ENCODE measurements at regions not wholly inside any gene's neighbourhood (a gene's known extent, or its start where the extent isn't known, plus 50 kb on each side); places are given as distances from the start of the nearest gene placed in this dataset.

DNA sequence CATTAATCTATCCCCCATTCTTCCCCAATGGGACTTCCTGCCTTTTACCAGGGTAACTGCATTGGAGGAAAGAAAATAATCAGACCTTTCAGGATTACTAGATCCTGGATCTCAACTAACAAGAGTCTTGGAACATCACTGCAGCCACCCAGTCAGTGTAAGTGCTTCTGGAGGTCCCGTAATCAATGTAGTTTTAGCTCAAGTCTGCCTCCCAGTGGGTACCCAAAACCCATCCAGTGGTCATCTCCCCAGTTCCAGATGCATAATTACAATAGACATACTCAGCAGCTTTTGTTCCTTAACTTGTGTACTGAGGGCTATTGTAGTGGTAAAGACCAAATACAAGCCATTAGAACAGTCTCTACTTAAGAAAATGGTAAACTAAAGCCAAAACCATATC, 319.1 kb downstream of the GPATCH2 start:
- no peak for DNase-seq (ENCODE audit: low read depth)

DNA sequence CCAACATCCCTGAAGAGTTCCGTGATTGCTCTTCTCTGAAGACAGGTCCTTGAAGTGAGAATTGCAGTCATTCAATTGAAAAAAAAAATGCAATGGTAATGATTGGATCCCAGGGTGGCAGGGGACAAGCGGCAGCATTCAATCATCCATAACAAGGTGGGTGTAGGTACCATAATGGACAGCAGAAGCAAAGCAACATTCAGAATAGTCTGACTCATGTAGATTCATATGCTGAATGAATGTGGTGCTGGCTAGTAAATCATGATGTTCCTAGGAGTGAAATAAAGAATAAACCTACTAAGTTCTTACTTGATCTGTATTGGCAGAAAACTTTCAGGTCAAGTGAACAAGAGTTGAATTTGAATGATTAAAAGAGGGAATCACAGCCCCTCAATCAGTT, 319.6 kb downstream of the GPATCH2 start:
- DNase-seq (ENCODE audit: low read depth), result no peak

DNA sequence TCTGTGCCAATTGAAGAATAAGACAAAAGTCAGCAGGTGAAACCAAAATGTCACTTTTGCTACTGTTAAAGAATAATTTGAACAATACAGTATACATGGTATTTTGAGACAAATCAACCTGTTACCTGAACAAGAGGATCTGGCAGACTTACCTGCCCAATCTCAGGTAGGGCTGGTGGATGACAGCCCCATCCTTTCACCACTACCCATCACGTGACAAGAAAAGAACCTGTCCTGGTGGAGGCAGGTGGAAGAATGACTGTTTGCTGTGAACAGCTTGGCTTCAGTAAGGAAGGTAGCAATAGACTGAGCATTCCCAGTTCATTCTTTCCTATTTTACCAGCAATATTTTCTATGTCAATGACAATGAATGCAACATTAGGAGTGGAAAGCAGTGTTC, 349.6 kb downstream of the GPATCH2 start:
- DNase-seq (ENCODE audit: low read depth), result no peak

DNA sequence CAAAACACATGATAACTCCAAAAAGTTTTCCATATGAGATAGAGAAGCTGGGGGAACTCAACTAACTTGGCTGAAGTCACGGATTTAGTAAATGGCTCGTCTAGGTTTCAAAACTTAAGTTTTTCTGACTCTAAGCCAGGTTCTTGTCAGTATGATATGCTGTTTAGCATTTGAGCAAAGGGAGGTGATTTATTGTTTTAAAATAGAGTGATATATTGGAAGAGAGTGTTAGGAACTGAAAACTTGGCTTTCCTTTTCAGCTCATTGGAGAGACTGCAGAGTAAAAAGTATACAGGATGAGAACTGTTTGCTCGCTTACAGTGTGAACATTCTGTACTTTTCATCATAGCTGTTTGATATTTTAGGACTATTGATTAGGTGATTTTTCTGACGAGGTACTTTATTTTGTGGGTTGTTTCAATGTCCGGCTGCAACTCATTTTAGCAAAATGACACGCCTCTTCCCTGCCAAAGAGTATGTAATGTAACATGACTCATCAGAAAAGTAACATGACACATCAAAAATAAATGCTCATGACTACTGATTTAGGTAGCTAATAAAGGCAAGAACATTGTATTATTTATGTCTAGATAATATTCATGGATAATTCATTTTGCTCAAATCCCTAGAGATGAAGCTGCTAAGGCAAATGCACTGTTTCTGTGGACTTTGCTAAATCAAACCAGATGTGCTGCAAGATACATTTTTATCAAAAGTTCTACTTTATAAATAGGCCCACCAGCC, 355.1 kb downstream of the GPATCH2 start:
- DNase-seq (ENCODE audit: low read depth), result peak; percentile 78

DNA sequence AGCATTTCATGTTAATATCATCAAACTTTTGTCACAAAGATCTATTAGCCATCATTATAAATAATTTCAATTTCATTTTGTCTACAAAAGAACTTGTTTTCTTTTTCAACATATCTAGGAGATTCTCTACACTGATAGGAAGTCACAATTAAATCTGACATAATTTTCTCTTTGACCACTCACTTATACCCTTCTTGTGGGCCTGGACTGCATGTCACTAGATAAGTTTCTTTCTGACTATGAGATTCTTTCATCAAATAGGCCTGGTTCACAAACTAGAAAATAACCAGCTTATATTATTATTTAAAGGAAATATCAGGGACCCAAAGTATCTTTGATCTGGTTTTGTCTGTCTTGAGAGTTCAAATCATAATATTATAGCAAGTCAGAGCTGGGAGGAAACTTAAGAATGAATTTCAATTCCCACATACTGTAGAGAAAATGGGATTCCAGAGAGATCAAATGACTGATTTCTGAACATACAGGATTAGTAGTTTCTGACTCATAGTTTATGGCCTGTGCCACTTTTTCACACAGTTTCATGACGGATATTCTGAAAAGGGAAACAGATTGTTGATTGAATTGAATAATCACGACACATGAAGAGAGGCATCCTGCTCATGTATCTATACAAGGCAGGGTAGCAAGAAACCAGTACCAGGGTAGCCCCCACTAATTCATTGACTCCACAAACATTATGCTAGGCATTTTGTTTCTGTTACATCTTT, 355.8 kb downstream of the GPATCH2 start:
- DNase-seq (ENCODE audit: low read depth), result peak; percentile 73

DNA sequence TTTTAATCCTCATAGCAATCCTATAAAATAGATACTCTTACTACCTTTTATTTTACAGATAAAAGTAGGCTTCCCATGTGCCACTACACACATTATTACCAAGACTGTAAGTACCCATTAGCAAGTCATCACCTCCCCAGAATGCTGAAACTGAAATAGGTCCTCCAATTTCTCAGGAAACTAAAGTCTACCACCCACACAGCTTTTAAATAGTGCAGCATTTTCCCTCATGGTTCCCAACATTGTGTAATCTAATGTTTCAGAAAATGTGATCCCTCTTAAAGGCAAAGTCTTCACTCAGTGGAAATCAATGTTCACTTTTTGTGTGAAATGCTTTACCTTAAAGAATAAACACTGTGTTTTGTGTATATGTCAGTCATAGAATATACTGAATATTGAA, 356.5 kb downstream of the GPATCH2 start:
- no peak for DNase-seq (ENCODE audit: low read depth)

DNA sequence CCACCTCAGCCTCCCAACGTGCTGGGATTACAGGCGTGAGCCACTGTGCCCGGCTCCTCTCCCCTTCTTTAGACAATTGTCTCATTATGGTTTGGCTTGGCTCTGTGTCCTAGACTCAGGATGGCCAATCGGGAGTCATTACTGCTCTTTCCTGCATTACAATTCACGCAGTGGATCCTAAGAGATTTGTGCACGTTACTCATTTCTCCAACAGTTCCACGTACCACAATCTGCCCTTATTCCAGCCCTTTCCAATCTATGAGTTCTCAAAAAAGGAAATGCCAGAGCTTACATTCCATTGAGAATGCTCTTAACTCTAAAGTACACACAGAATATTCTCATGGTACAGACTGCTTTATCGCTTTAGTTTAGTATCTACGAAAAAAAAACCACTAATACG, 357.0 kb downstream of the GPATCH2 start:
- DNase-seq (ENCODE audit: low read depth), result peak; percentile 11

DNA sequence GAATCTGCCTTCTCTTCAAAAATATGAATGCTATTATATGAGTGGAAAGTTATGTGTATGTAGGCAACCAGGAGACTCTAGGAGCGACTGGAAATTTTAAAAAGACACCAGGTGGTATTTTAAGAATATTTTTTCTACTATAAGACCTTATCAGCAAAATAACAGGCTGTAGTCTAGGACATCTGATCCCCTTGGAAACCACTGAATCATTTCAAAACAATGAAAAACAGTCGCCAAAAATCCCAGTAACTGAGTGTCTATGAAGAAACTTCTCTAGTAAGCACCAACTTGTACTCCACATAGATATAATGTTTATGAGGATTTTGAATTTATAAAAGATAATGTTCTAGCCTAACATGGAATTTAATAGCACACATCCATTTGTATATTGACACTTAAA, 358.5 kb downstream of the GPATCH2 start:
- DNase-seq (ENCODE audit: low read depth), result peak; percentile 28

DNA sequence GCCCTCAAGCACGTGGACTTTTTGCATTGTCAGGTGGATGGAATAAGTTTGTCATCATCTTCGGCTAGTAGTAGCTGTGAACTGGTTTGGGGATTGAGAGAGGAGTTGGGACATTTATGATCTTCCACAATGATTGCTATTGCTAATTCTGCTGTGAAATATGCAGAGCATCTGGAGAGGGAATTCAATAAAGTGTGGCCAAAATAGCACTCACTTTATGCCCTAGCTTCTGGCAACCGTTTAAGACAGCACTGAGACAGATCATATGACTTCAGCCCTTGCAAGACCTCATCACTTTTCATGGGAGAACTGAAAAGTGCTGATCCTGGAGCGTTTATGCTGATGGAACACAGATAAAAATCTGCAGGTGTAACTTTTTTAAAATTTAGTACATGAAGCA, 360.8 kb downstream of the GPATCH2 start:
- no peak for DNase-seq (ENCODE audit: low read depth)

DNA sequence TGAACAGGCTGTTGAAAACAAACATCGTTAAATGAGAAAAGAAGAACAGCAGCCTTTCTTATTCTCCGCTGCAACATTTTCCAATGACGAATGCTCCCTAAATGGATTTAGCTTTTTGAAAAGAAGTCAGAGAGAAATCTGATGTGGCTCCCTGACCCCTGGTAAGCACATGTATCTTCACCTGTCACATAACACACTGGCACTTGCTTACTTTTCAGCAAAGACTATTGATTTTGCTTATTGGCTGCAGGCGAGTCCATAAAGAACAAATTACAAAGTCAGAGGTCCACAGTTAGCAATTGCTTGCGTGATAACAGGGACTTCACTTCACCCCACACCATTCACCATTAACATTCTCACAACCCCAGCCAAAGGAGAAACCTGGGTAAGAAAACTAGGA, 362.8 kb downstream of the GPATCH2 start:
- no peak for DNase-seq (ENCODE audit: low read depth)

DNA sequence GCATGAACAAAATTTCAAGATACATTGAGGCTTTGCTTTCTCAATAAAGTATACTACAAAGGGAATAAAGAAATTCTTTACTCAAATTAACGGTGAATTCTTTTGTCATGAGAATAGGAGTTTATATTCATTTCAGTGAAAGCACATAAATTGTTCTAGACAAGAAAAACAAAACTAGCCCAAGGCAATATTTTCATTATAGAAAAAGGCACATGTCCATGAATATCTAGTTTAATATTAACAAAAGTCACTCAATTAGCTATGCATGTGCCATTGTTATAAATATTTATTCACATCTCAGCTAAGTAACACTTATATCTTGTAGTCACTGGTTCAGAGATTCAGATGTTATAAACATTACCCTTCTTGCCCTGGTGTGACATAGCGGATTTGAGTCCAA, 369.3 kb downstream of the GPATCH2 start:
- no peak for DNase-seq (ENCODE audit: low read depth)

DNA sequence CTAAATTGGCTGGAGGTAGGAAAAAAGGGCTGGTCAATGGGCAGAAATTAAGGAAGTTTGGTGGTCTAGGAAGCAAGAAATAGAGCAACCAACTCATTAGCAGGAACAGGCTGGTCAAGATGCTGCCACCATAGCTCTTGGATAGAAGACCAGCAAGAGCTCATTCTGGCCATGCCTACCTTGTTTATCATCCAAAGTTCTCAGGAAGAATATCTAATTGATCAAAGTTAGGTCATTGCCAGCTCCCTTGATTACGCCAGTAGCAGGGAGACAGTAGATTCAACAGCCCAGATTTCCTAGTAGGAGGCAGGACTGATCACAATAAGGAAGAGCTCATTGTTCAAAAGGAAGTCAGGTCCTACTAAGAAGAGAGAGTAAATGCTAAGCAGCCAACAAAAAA, 370.2 kb downstream of the GPATCH2 start:
- no peak for DNase-seq (ENCODE audit: low read depth)

DNA sequence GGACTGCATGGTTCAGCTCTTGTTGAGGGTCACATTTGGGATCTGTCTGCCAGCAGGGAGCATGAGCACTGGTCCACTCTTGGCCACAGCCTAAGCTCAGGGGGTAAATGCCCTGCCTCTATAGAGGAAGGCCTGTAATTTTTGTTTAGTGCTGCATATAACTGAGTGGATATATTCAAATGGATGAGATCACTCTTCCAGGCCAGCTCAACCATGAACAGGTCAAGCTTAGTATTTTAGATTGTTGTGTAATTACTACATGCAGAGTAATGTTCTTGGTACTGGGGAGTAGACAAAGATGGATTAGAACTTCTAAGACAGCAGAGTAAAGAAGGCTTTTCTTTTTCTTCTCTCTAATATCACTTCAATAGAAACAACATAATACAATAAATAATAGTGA, 376.9 kb downstream of the GPATCH2 start:
- no peak for DNase-seq (ENCODE audit: low read depth)

DNA sequence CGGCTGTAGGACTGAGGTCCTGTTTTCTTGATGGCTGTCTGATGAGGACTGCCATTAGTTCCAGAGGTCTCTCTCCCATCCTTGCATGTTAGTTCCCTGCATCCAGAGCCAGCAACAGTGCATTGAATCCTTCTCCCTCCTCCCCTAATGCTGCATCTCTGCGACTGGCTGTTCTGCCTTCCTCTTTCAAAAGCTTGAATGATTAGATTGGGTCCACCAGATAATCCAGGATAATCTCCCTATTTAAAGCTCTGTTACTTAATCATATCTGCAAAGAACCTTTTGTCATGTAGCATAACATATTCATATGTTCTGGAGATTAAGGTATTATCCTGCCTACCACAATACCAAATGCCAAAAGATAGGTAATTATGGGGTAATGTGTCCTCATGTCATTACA, 377.5 kb downstream of the GPATCH2 start:
- DNase-seq (ENCODE audit: low read depth), result no peak

DNA sequence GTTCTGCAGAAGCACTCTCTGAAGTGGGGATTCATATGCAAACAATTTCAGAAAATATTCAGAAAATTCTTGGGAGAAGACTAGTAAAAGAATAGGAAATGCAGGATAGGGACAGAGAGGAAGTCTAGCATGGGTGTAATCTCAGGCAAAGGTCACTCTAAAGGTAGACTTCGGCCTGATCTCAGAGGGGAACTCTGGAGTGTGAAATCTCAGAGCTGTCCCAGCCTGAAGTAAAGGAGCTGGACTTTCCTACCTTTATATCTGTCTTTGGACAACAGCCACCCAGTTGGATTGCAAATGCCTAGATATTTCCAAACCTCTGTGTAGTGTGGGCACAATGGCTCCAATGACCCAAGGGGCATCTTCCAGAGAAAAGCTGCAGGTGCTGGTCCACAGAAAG, 379.8 kb downstream of the GPATCH2 start:
- DNase-seq (ENCODE audit: low read depth), result no peak

DNA sequence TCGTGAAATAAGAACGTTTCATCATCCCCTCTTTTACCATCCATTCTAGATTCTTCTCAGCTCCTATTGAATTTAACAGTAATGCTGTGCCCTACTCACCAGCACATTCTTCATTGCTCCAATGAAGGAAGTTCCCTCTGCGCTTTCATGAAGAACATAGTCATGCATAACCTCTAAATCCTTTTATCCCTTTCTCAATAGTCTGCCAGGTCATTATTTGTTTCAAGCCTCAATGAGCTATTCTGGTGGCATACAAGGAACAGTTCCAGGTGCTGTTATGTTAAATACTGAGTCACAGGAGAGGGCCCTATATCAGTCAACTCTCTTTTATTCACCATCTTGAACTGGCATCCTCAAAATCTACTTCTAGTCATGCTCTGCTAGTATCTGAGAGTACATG, 381.0 kb downstream of the GPATCH2 start:
- no peak for DNase-seq (ENCODE audit: low read depth)

DNA sequence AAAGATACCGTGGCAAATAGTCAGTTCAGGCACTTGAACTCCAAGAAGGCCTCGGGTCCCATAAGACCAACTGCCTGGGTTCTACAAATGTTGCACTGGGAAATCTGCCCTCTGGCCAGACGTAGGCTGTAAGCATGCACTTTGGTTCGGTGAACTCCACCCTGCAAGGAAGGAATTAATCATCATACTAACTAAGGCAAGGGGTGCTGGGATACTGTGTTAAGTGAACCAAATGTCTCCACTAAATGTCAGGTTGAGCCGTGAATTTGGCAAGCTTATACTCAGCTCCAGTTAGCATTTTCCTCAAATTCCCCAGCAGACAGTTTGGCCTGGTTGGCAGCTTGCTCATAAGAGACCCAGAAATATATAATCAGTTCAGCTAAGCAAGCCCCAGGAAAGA, 385.9 kb downstream of the GPATCH2 start:
- DNase-seq (ENCODE audit: low read depth), result no peak

DNA sequence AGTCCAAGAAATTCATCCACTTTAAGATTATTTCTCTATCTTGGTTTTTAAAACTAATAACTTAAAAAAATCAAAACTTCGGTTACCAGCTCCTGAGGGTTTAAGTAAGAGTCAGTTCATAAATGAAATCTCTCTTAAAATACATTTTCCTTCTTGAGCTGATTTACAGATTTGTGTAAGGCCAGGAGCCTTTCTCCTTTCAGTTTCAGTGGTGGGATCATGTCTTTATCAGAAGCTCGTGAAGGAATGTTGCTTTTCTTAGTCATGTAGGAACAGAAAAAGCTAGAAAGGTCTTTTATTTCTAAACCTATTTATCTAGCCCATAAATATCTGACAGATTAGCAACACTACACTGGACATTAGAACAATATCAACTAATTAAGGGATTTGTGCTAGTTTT, 390.2 kb downstream of the GPATCH2 start:
- no peak for DNase-seq (ENCODE audit: low read depth)

DNA sequence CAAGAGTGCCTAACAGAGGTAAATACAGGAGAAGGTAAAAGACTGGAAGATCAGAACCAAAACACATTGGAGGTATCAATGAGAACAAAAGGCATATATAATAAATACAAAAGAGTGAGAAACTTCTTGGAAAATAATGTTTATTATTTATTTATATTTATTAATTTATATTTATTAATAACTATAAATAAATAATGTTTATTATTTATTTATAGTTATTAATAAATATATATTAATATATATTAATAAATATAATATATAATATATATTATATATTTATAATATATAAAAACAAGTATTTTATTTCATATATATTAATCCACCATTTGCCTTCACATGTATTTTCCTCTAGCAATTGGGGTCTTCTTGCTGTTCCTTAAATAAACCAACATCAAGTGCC, 391.9 kb downstream of the GPATCH2 start:
- no peak for DNase-seq (ENCODE audit: low read depth)

DNA sequence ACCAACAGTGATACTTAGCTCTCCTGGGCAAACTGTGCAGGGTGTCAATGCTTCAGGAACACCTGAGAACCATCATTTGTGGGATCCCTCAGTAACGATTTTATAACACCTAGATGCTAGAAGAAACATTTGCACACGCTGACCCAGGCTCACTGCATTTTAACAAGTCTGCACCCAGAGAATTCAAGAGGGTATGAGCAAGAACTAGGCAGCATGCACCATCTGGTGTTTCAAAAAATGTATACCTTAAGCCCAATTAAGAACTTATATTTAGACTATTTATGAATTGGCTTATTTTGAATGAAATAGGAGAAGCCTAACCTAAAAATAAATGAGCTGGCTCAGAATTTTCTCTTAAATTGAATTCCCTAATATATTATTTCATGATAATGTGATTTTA, 400.5 kb downstream of the GPATCH2 start:
- no peak for DNase-seq (ENCODE audit: low read depth)

DNA sequence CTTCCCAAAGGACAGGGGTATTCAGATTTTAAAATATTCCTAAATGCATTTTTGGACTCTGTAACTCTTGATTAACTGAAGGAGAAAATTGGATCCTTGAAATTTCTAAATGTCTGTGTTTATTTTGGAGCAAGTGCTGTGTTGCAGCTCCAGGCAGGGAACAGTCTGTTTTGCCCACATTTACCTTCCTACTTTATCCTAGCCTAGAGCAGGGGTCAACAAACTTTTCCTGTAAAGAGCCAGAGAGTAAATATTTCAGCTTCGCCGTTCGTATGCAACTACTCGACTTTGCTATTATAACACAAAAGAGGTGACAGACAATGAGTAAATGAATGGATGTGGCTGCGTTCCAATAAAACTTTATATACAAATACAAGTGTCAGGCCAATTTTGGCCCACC, 402.2 kb downstream of the GPATCH2 start:
- DNase-seq (ENCODE audit: low read depth), result no peak

DNA sequence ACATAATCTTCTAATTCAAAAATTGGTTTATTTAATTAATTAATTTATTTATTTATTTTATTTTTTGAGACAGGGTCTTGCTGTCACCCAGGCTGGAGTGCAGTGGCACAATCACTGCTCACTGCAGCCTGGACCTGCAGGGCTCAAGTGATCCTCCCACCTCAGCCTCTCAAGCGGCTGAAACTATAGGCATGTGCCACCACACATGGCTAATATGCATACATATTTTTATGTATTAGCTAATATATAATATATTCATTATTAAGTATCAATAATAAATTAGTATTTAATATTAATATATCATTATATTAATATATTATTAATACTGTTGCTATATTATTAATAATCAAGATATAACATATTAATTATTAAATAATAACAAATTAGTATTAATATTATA, 406.7 kb downstream of the GPATCH2 start:
- no peak for DNase-seq (ENCODE audit: low read depth)

DNA sequence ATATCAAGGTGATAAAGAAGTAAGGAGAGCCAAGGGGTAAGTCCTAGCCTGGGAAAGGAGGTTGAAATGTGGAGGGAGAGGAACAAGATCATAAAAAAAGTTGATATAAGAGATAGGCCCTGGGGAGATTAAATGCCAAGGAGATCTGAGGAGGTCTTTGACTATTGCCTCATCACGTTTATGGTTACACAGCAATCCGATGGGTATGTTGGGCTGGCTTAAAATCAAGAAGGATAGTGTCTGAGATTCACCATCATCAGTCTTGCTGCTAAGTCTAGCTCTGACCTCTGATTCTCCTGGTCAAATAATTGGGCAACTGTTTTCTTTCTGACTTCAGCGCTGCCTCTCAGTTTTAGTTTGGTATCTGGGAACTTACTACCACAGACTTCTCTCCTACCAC, 416.3 kb downstream of the GPATCH2 start:
- no peak for DNase-seq (ENCODE audit: low read depth)

DNA sequence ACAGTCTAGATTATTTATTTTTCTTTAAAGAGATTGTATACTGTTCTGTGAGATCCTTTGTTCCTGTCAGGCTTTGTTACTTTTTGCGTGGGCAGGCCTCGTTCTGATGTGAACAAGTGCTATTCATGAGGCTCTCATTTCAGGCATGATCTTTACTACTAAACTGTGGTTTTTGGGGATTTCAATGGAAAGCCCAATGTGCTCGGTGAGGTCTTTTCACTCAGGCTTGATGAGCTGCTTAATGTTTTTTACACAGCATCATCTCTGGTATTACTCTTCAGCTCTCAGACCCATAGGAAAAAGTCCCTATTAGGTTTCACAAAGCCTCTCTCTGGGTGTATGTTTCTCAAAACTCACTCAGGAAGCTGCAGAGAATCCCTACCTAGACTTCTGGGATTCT, 419.4 kb downstream of the GPATCH2 start:
- no peak for DNase-seq (ENCODE audit: low read depth)
